Adrenal gland (tissue), 9 donors: ENCODE measurements at regions not wholly inside any gene's neighbourhood (a gene's known extent, or its start where the extent isn't known, plus 50 kb on each side); places are given as distances from the start of the nearest gene placed in this dataset.

Experiments
- DNase-seq, 7 donors: peaks; one replicate each; pipeline ENCODE4 v3.0.0-alpha.2; 2019 to 2020
- H3K27ac ChIP-seq, 5 donors: fragments of 200-600 bp; sonication (generic) in 4 of 5; 1 replicate in 3 of 5; 2 replicates in 2 of 5; pipeline versions ENCODE4 v1.5.1 to v1.8.0; 2016 to 2020; ENCODE audit warnings: mild to moderate bottlenecking in 1 of 5
- H3K27me3 ChIP-seq: fragments of 200-600 bp; 2 replicates; pipeline ENCODE4 v1.8.0; 2021
- H3K36me3 ChIP-seq, 2 donors: fragments of 200-600 bp; replicated peaks in 1 of 2; 1 replicate in 1 of 2; 2 replicates in 1 of 2; pipeline versions ENCODE4 v1.5.1 to v1.8.0; 2018 to 2022
- H3K4me1 ChIP-seq, 2 donors: fragments of 200-600 bp; replicated peaks in 1 of 2; 1 replicate in 1 of 2; 2 replicates in 1 of 2; pipeline versions ENCODE4 v1.5.1 to v1.8.0; 2018 to 2021
- H3K4me3 ChIP-seq, 4 donors: fragments of 200-600 bp; sonication (generic) in 3 of 4; one replicate each; pipeline ENCODE4 v1.5.1; 2016 to 2018
- H3K9me3 ChIP-seq, 3 donors: fragments of 200-600 bp; sonication (generic) in 1 of 3; replicated peaks in 1 of 3; 1 replicate in 2 of 3; 2 replicates in 1 of 3; pipeline versions ENCODE4 v1.5.1 to v1.8.0; 2016 to 2021
- CTCF ChIP-seq, 6 experiments: fragments of 450-650 bp in 4 of 6; fragments of 200-600 bp in 2 of 6; sonication (generic) in 1 of 6; IDR thresholded peaks; 1 replicate in 5 of 6; 2 replicates in 1 of 6; pipeline versions ENCODE4 v1.5.1 to v1.8.0; 2016 to 2021; ENCODE audit warnings: antibody characterized with exemption in 6 of 6, mild to moderate bottlenecking in 2 of 6, moderate library complexity in 1 of 6
- POLR2A ChIP-seq, 2 donors: fragments of 450-650 bp; IDR thresholded peaks; one replicate each; pipeline ENCODE4 v1.6.1; 2017; ENCODE audit warnings: antibody characterized with exemption in 2 of 2, mild to moderate bottlenecking in 2 of 2, moderate library complexity in 1 of 2
- WGBS, 4 donors: extraction: QIAGEN DNeasy Blood & Tissue Kit in 2 of 4; methylation state at CpG; one replicate each; pipeline versions ENCODE4 v1.1.5 to v1.1.7; 2013 to 2017; 5-methylcytosine and 5-hydroxymethylcytosine counted together
- intact Hi-C, 2 donors: fragments of 100-400 bp; cut with DNase I; formaldehyde crosslinking; loops; one replicate each; pipeline versions ENCODE4 v1.14.1 to v1.15.0; 2022 to 2023
- donor health status: healthy with polysubstance abuse.
- donor health status: Bipolar disorder and iron deficiency.
- donor health status: DM: yes; HTN: yes; CAD: no.
- donor health status: DM: no; HTN: no; CAD: no.
- donor health status: DM: no; HTN: no; CAD: no.

- no peaks in the 10 kb centered on the region for H3K4me1 ChIP-seq
- no peak for DNase-seq
- TF ChIP-seq POLR2A (IDR thresholded peaks at IDR 0.05) (no peak), CTCF (IDR thresholded peaks at IDR 0.05) (no peak)
- intact Hi-C loops: no loop called here
- H3K27me3 ChIP-seq: no peaks in the 10 kb centered on the region
- H3K9me3 ChIP-seq: no peaks in the 10 kb centered on the region
- WGBS, 4 donors: 57 to 91% (median 62%) methylated on average over 9 to 11 of the region's 11 CpGs
- H3K4me3 ChIP-seq: no peak overlapping the region
- H3K36me3 ChIP-seq: no peaks in the 10 kb centered on the region
- H3K27ac ChIP-seq: no peak overlapping the region
Observed at GRCh38 chr19:29293292-29293691, 80.3 kb upstream of the UQCRFS1 start.

GRCh38 chr19:29293736-29294342 lies 80.9 kb upstream of the UQCRFS1 start:
- intact Hi-C loops: no loop called here
- Histone ChIP-seq H3K27ac (peak overlapping the region in 1 of 5 donors; percentile 5), H3K4me3 (no peak overlapping the region), H3K9me3 (no peaks in the 10 kb centered on the region), H3K4me1 (no peaks in the 10 kb centered on the region), H3K36me3 (no peaks in the 10 kb centered on the region), H3K27me3 (no peaks in the 10 kb centered on the region)
- TF ChIP-seq CTCF (IDR thresholded peaks at IDR 0.05): no peak
- no peak for TF ChIP-seq POLR2A (IDR thresholded peaks at IDR 0.05)
- DNase-seq: no peak
- WGBS, 4 donors: 61 to 74% (median 65%) methylated on average over 5 to 7 of the region's 7 CpGs

- TF ChIP-seq CTCF (IDR thresholded peaks at IDR 0.05) (no peak), POLR2A (IDR thresholded peaks at IDR 0.05) (no peak)
- H3K9me3 ChIP-seq: no peaks in the 10 kb centered on the region
- intact Hi-C loops: no loop called here
- DNase-seq: no peak
- H3K27me3 ChIP-seq: peaks cover 1% of the 10 kb centered on the region
- peak overlapping the region in 1 of 5 donors; percentile 5 for H3K27ac ChIP-seq
- no peaks in the 10 kb centered on the region for H3K4me1 ChIP-seq
- no peak overlapping the region for H3K4me3 ChIP-seq
- no peaks in the 10 kb centered on the region for H3K36me3 ChIP-seq
- 29 to 52% (median 37%) methylated on average over 3 of the region's 3 CpGs for WGBS, 4 donors
Observed at GRCh38 chr19:29294343-29294811, 81.4 kb upstream of the UQCRFS1 start.

- Histone ChIP-seq H3K9me3 (no peaks in the 10 kb centered on the region), H3K4me1 (no peaks in the 10 kb centered on the region), H3K27ac (no peak overlapping the region), H3K27me3 (peaks cover 7% of the 10 kb centered on the region), H3K4me3 (no peak overlapping the region), H3K36me3 (no peaks in the 10 kb centered on the region)
- 50 to 92% (median 59%) methylated on average over 2 of the region's 2 CpGs for WGBS, 4 donors
- TF ChIP-seq CTCF (IDR thresholded peaks at IDR 0.05) (no peak), POLR2A (IDR thresholded peaks at IDR 0.05) (no peak)
- no peak for DNase-seq
- intact Hi-C loops: no loop called here
Observed at GRCh38 chr19:29295285-29295684, 82.3 kb upstream of the UQCRFS1 start.
